ENCODE measurements at regions not wholly inside any gene's neighbourhood (a gene's known extent, or its start where the extent isn't known, plus 50 kb on each side); places are given as distances from the start of the nearest gene placed in this dataset.

- TF ChIP-seq, protein P1, sequence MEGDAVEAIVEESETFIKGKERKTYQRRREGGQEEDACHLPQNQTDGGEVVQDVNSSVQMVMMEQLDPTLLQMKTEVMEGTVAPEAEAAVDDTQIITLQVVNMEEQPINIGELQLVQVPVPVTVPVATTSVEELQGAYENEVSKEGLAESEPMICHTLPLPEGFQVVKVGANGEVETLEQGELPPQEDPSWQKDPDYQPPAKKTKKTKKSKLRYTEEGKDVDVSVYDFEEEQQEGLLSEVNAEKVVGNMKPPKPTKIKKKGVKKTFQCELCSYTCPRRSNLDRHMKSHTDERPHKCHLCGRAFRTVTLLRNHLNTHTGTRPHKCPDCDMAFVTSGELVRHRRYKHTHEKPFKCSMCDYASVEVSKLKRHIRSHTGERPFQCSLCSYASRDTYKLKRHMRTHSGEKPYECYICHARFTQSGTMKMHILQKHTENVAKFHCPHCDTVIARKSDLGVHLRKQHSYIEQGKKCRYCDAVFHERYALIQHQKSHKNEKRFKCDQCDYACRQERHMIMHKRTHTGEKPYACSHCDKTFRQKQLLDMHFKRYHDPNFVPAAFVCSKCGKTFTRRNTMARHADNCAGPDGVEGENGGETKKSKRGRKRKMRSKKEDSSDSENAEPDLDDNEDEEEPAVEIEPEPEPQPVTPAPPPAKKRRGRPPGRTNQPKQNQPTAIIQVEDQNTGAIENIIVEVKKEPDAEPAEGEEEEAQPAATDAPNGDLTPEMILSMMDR (IDR thresholded peaks at IDR 0.05; ENCODE audit: low read depth, low read length, missing input control) = no peak
- no peak for TF ChIP-seq YY1 (IDR thresholded peaks at IDR 0.05)
- TF ChIP-seq JUND (IDR thresholded peaks at IDR 0.05) = no peak
- TF ChIP-seq GABPA (IDR thresholded peaks at IDR 0.05 in 1 of 2, conservative IDR thresholded peaks at IDR 0.05 in 1 of 2) = no peak
- TF ChIP-seq HNF4G (IDR thresholded peaks at IDR 0.05) = no peak
- TF ChIP-seq, protein P2, sequence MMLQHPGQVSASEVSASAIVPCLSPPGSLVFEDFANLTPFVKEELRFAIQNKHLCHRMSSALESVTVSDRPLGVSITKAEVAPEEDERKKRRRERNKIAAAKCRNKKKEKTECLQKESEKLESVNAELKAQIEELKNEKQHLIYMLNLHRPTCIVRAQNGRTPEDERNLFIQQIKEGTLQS (IDR thresholded peaks at IDR 0.05) = no peak
- TF ChIP-seq, protein P3, sequence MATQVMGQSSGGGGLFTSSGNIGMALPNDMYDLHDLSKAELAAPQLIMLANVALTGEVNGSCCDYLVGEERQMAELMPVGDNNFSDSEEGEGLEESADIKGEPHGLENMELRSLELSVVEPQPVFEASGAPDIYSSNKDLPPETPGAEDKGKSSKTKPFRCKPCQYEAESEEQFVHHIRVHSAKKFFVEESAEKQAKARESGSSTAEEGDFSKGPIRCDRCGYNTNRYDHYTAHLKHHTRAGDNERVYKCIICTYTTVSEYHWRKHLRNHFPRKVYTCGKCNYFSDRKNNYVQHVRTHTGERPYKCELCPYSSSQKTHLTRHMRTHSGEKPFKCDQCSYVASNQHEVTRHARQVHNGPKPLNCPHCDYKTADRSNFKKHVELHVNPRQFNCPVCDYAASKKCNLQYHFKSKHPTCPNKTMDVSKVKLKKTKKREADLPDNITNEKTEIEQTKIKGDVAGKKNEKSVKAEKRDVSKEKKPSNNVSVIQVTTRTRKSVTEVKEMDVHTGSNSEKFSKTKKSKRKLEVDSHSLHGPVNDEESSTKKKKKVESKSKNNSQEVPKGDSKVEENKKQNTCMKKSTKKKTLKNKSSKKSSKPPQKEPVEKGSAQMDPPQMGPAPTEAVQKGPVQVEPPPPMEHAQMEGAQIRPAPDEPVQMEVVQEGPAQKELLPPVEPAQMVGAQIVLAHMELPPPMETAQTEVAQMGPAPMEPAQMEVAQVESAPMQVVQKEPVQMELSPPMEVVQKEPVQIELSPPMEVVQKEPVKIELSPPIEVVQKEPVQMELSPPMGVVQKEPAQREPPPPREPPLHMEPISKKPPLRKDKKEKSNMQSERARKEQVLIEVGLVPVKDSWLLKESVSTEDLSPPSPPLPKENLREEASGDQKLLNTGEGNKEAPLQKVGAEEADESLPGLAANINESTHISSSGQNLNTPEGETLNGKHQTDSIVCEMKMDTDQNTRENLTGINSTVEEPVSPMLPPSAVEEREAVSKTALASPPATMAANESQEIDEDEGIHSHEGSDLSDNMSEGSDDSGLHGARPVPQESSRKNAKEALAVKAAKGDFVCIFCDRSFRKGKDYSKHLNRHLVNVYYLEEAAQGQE (IDR thresholded peaks at IDR 0.05) = no peak
Observed at GRCh38 chr10:31739146-31739545, 189.5 kb downstream of the ARHGAP12 start.
